HG03520 (cell line): ENCODE measurements at regions not wholly inside any gene's neighbourhood (a gene's known extent, or its start where the extent isn't known, plus 50 kb on each side); places are given as distances from the start of the nearest gene placed in this dataset.
"Not testable (repeated sequence)": the region's sequence is repeated elsewhere in the genome, so short reads cannot be mapped to it uniquely, and the experiment has no call there.

Source experiments
- ATAC-seq: cut with Tn5 transposase; IDR thresholded peaks from one replicate; pipeline ENCODE4 v1.9.1; 2021; ENCODE audit warnings: mild to moderate bottlenecking, moderate library complexity; ENCODE audit not compliant: unreplicated experiment

DNA sequence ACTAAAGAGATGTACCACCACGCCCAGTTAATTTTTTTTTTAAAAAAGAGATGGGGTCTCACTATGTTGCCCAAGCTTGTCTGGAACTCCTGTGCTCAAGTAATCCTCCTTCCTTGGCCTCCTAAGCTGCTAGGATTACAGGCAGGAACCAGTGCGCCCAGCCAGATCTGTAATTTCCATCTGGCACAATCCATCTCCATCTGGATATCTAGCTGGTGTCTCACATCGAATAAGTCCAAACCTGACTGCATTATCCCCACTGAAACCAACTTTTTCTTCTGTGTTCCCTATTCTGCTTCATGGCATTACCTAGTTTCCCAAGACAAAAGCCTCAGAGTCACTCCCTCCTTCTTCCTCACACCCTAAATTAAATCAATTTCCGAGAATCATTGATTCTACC, 125.8 kb upstream of the TEX13C start:
- no peak for ATAC-seq

DNA sequence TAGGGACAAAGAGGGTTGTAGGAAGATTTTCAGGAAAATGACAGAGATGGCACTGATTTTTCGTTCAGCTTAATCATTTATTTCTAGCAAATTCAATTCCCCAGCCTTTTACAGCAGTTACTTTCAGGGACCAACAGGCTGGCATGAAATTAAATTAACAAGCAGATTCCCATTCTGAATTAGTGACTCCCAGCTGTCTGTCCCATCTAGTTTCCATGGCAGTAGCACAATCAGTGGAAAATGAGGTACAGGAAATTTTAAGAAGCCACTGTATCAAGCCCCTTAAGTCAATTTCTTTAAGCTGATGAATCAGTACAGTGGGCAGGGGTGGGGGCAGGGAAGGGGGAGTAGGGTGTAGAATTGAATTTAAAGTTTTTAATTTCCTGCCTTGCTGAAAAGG, 121.1 kb upstream of the TEX13C start:
- no peak for ATAC-seq

DNA sequence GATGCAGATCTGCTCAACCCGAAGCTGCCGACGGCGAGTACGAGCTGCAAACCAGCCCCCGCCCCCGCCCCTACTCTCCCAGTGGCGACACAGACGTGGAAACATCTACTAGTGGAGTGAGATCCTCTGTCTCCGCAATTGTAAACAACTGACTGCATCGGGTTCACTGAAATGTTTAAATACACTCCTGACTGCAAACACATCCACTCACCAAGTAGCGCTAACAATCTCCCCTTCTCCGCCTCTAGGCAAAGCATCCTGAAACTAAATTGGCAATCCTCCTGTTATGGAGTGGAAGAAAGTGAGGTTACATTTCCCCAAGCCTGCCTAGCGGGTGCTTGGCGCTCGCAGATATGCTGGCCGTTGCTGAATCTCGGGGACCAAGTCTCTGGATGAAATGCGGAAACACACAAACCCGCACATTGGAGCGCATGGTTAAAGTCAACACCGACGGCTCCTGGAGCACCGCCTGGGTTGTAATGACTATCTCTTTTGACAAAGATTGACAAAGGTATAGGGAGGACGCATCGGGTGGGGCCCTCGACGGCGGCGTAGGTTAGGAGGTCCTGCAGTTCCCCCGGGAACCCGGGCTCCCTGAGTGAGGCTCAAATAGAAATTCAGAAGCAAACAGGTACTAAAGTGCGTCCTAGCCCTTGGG, 117.0 kb upstream of the TEX13C start:
- no peak for ATAC-seq

DNA sequence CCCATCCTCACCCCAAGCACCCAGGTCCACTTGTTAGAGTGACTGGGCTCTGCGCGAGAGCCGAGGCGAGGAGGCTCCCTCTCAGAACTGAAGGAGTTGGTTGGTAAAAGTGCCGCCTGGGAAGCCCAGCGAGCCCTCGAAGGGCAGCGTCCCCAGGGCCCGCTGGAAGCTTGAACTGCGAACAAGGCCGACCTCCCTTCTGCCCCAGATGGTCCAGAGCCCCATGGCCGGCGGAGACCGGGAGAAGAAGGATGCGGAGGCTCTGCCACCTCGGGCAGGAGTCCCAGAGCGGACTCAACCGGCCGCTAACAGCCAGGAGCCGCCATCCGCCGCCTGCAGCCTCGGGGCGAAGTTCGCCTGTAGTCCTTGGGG, 116.3 kb upstream of the TEX13C start:
- no peak for ATAC-seq

DNA sequence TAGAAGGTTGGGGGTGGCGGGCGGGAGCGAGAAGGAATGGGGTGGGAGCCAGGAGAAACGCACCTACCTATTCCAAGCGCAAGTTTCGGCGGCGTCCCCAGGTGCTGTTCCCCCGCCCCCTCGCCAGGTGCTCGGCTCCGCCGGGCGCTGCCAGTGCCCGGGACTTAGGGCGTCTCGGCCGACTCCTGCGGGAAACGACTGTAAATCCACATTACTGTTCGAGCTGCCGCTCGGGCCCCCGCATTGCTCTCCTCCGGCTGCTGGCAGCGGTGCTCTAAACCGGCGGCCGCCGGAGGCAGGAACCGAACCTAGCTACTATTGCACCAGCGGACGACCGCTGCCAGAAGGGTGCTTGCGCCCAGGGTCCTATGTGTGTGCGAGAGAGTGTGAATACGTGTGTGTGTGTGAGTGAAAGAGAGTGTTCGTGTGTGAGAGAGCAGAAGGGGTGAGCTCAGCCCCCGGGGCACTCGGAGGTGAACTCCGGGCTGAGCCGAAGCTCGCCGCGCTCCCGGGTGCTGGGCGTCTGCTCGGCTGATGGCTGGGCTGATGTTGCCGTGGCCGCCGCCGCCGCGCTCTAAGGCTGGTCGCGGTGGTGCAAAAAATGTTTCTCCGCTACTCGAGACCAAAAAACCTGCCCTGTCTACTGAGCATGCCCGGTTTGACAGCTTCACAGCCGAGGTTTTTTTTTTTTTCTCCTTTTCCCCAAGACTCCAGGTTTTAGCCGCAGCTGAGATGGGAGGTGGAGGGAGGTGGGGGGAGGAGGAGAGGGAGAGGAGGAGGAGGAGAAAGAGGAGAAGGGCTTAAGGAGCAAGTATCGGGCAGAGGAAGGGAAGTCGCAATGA, 115.7 kb upstream of the TEX13C start:
- ATAC-seq: no peak

DNA sequence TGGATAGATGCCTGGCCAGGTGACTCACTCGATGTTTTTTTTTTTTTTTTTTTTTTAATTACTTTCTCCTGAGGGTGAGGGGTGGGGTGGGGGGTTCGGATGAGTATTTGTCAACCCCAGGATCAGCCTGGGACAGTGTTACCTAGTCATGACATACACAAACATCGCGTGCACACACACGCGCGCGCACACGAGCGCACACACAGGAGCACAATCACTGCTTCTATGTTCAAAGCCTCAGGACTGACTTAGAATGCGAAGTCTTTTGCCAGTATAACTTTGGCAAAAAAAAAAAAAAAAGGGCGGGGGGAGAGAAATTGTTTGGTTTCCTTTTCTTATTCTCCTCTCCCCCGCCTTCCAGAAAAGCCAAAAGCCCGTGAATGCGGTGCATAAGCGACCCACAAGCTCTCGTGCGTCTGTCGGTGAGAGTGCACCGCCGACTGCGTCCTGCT, 115.0 kb upstream of the TEX13C start:
- no peak for ATAC-seq

DNA sequence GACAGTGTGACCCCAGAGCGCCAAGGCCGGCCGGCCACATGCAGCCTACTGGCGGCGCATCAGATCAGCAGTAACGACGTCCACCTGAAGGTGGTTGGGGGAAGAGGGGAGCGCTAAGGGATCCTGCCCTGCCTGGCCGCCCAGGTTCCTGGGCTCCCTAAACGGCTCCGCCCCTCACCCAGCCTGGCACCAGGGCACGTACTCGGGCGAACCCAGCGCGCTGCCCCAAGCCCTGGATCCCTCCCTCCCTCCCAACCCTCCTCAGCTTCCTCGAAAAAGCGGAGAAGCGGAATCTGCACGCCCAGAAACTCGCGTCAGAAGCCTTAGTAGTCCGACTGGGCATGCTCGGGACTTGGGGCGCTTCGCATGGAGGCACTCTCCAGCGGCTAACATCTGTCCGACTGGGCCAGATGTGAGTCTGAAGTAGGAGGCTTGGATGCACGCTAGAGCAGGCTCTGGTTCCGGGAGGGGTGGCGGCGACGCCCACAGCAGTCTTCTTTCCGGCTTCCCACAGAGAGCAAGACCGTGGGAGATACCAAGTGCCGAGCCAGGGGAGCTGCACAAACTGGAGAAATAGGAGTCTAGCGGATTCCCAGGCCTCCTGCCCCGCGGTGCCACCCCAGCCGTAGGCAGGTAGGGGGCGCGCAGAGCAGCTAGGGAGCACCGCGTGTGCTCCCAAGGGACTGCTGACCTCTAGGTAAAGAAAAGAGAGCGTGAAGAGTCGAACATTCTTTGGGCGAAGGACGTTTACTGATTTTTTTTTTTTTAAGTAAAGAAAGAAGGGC, 114.3 kb upstream of the TEX13C start:
- ATAC-seq: peak; percentile 45

DNA sequence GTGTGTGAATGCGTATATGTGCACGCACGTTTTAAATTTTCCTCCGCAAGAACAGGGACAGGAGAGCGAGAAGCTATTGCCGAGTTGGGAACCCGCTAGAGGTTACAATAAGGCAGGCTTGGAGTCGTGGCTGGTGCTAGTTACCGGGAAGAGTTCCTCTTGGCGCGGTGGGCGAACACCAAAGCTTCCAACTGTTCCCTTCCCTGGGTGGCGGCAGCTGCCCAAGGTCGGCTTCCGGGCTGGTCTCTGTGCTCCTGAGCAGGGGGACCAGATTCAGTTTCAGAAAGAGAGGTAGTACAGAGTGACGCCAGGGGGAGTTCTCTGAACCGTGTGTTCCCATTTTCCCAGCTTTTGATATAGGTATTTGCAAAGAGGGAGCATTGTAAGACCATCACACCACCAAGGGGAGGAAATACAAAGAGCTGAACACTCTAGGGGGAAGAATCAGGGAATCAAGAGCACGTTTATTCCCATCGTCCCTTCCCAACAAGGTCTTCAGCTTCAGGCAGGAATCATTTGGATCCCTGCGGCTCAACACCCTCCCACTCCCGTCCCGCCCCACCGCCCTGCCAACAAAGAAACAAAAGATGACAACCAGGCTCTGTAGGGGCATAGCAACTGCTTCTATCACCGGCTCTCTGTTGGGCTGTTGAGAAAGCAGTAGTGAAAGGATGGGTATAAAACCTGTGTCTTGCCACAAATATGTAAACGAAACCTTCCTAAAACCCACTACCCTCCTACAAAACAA, 113.6 kb upstream of the TEX13C start:
- no peak for ATAC-seq

DNA sequence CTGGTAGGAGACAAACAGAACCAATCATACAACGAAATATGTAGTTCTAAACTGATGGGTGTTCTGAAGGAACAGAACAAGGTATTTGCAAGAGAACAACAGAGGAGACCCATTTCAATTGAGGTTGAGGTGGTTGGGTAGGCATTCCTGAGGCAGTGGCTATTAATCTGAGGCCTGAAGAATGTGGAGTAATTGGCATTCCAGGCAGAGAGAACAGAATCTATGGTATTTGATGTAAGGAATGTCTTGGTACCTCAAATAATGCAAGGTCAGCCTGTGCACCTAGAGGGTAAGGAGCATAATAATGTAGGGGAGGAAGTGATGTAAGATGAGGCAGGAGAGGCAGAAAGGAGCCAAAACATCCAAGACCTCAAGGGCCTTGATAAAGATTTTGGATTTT, 109.5 kb upstream of the TEX13C start:
- no peak for ATAC-seq

DNA sequence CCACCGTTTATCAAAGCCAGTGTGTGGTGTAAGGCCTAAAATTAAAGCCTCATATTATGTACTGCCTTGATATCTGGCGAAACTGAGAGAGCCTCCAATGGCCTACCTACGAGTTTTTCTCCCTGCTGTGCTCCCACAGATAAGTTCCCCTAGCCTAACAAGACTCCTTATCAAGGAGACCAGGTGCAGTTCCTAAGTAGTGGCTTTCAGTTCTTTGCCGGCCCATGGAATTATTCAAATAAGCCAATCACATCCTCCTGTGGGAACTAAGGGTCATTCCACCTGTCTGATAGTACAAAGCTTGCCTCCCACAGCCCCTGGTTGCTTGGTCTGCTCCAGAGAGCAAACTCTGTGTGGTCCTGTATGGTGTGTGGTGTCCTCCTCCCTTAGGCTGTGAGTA, 99.8 kb upstream of the TEX13C start:
- ATAC-seq: no peak

DNA sequence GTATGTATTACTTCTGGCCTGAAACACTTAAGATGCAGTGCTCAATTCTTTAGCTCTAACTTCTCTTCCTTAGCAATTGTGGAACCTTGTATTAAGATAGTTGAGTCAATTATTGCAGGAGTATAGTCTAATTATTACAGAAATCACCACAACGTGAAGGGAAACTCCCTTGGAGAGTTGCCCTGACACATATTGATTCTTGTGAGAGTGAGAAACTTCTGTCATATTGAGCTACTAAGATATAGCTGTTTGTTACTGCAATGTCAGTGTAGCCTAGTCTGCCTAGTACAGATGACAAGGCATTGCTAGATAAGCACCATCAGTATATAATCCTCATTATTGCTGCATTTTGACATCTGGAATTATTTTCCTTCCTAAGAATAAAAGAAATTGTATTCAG, 82.7 kb upstream of the TEX13C start:
- ATAC-seq: no peak

DNA sequence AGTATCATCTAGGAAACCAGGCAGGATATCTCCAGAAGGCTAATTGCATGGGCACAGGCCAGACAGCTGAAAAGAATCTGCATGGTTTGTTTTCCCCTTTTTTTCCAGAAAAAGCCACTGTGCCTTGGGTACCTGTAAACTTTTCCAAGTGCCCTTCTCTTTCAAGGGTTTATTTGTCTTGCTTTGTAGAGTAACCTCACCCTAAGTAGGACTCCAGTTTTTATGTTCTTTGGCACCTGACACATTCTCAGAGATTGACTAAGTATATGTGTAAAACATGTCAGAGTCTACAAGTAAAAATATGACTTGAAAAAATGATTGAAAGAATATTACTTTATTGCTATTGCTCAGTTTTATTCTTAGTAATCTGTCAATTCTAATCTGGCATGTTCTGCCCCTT, 70.7 kb upstream of the TEX13C start:
- ATAC-seq: no peak

DNA sequence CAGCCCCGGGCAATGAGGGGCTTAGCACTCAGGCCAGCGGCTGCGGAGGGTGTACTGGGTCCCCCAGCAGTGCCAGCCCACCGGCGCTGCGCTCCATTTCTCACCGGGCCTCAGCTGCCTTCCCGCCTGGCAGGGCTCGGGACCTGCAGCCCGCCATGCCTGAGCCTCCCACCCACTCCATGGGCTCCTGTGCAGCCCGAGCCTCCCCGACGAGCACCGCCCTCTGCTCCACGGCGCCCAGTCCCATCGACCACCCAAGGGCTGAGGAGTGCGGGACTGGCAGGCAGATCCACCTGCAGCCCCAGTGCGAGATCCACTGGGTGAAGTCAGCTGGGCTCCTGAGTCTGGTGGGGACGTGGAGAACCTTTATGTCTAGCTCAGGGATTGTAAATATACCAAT, 63.9 kb upstream of the TEX13C start:
- ATAC-seq: not testable (repeated sequence)

DNA sequence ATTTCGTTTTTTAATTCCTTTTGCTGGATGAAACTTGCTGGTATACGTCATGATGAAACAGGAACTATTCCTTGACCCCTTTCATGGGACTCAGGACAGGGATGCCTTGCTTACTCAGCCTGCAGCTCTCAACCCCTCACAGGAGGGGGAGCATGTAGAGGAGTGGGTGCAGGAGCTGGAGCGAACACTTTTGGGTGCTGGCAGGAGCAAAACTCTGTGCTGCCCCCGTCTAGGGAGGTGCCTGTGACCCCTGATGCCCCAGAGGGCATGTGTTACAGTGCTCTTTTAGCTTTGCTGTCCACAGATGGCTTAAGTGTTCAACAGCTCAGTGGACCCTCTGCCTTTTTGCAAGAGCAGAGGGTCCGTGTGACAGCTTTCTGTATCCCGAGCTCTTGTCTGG, 56.8 kb upstream of the TEX13C start:
- no peak for ATAC-seq

DNA sequence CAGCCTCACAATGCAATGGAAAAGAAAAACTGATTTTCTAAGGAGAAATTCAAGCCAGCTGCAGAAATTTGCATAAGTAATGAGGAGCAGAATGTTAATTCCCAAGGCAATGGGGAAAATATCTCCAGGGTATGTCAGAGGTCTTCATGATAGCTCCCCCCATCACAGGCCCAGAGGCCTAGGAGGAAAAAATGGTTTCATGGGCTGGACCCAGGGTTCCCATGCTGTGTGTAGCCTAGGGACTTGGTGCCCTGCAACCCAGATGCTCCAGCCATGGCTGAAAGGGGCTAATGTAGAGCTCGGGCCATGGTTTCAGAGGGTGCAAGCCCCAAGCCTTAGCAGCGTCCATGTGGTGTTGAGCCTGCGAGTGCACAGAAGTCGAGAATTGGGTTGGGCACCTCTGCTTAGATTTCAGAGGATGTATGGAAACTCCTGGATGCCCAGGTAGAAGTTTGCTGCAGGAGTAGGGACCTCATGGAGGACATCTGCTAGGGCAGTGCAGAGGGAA, 53.5 kb upstream of the TEX13C start:
- ATAC-seq: no peak
